Endothelial cell (in vitro differentiated cells): ENCODE measurements at regions not wholly inside any gene's neighbourhood (a gene's known extent, or its start where the extent isn't known, plus 50 kb on each side); places are given as distances from the start of the nearest gene placed in this dataset.

ENCODE experiments used
- DNase-seq: peaks from one replicate; pipeline ENCODE4 v3.0.0; 2021; ENCODE audit warnings: low spot score
- H3K27ac Mint-ChIP-seq: one replicate; pipeline ENCODE4 v1.8.0; 2021; ENCODE audit warnings: mixed read lengths, inconsistent platforms; ENCODE audit not compliant: unreplicated experiment
- H3K27me3 Mint-ChIP-seq: one replicate; pipeline ENCODE4 v1.8.0; 2021; ENCODE audit warnings: mild to moderate bottlenecking, moderate library complexity, mixed read lengths, inconsistent platforms; ENCODE audit not compliant: unreplicated experiment
- H3K36me3 Mint-ChIP-seq: one replicate; pipeline ENCODE4 v1.8.0; 2021; ENCODE audit warnings: mild to moderate bottlenecking, low read depth, mixed read lengths, inconsistent platforms; ENCODE audit not compliant: unreplicated experiment
- H3K4me1 Mint-ChIP-seq: one replicate; pipeline ENCODE4 v1.8.0; 2021; ENCODE audit warnings: mild to moderate bottlenecking, mixed read lengths, inconsistent platforms; ENCODE audit not compliant: unreplicated experiment
- H3K4me3 Mint-ChIP-seq: one replicate; pipeline ENCODE4 v1.8.0; 2021; ENCODE audit warnings: mild to moderate bottlenecking, mixed read lengths, inconsistent platforms; ENCODE audit not compliant: unreplicated experiment
- H3K9me3 Mint-ChIP-seq: one replicate; pipeline ENCODE4 v1.8.0; 2021; ENCODE audit warnings: mixed read lengths, inconsistent platforms; ENCODE audit not compliant: unreplicated experiment
- CTCF ChIP-seq: fragments of 200-600 bp; sonication (generic); IDR thresholded peaks from one replicate; pipeline ENCODE4 v1.5.0; 2021; ENCODE audit warnings: antibody characterized with exemption; ENCODE audit not compliant: unreplicated experiment

GRCh38 chr17:79399610-79400144, 211.2 kb downstream of the RBFOX3 start:
- no peak overlapping the region for H3K4me3 Mint-ChIP-seq
- H3K4me1 Mint-ChIP-seq: peaks cover 10% of the 10 kb centered on the region
- H3K9me3 Mint-ChIP-seq: no peaks in the 10 kb centered on the region
- no peak for DNase-seq
- H3K27me3 Mint-ChIP-seq: peaks cover 4% of the 10 kb centered on the region
- TF ChIP-seq CTCF: no peak
- no peaks in the 10 kb centered on the region for H3K36me3 Mint-ChIP-seq
- no peak overlapping the region for H3K27ac Mint-ChIP-seq

- Mint-ChIP-seq H3K36me3 (no peaks in the 10 kb centered on the region), H3K4me1 (peaks cover 10% of the 10 kb centered on the region), H3K4me3 (no peak overlapping the region), H3K27me3 (peaks cover 9% of the 10 kb centered on the region), H3K27ac (no peak overlapping the region), H3K9me3 (no peaks in the 10 kb centered on the region)
- no peak for TF ChIP-seq CTCF
- DNase-seq: no peak
Observed at GRCh38 chr17:79398441-79398840, 212.4 kb downstream of the RBFOX3 start.

GRCh38 chr17:79396696-79397095, 214.2 kb downstream of the RBFOX3 start:
- Mint-ChIP-seq H3K27me3 (peaks cover 13% of the 10 kb centered on the region), H3K27ac (no peak overlapping the region), H3K9me3 (no peaks in the 10 kb centered on the region), H3K36me3 (no peaks in the 10 kb centered on the region), H3K4me3 (no peak overlapping the region), H3K4me1 (peaks cover 10% of the 10 kb centered on the region)
- no peak for DNase-seq
- TF ChIP-seq CTCF: no peak

GRCh38 chr17:79395545-79395944, 215.3 kb downstream of the RBFOX3 start:
- H3K36me3 Mint-ChIP-seq: no peaks in the 10 kb centered on the region
- H3K4me3 Mint-ChIP-seq: no peak overlapping the region
- H3K27ac Mint-ChIP-seq: no peak overlapping the region
- peaks cover 16% of the 10 kb centered on the region for H3K27me3 Mint-ChIP-seq
- TF ChIP-seq CTCF: no peak
- DNase-seq: no peak
- no peaks in the 10 kb centered on the region for H3K9me3 Mint-ChIP-seq
- no peaks in the 10 kb centered on the region for H3K4me1 Mint-ChIP-seq

GRCh38 chr17:79395066-79395465, 215.8 kb downstream of the RBFOX3 start:
- TF ChIP-seq CTCF: no peak
- H3K9me3 Mint-ChIP-seq: no peaks in the 10 kb centered on the region
- H3K27ac Mint-ChIP-seq: no peak overlapping the region
- no peaks in the 10 kb centered on the region for H3K4me1 Mint-ChIP-seq
- no peaks in the 10 kb centered on the region for H3K36me3 Mint-ChIP-seq
- no peak overlapping the region for H3K4me3 Mint-ChIP-seq
- no peak for DNase-seq
- peaks cover 15% of the 10 kb centered on the region for H3K27me3 Mint-ChIP-seq
